Breast epithelium (tissue), 3 donors: ENCODE measurements at regions not wholly inside any gene's neighbourhood (a gene's known extent, or its start where the extent isn't known, plus 50 kb on each side); places are given as distances from the start of the nearest gene placed in this dataset.

ENCODE experiments used
- CTCF ChIP-seq, 3 donors: fragments of 450-650 bp; IDR thresholded peaks; one replicate each; pipeline ENCODE4 v1.5.1; 2016 to 2017; ENCODE audit warnings: antibody characterized with exemption in 3 of 3, mild to moderate bottlenecking in 3 of 3, moderate library complexity in 3 of 3
- POLR2A ChIP-seq: fragments of 450-650 bp; IDR thresholded peaks from one replicate; pipeline ENCODE4 v1.6.1; 2016; ENCODE audit warnings: antibody characterized with exemption, mild to moderate bottlenecking, moderate library complexity

GRCh38 chr10:6711408-6711841 is 131.3 kb upstream of the PRKCQ start:
- no peak for TF ChIP-seq CTCF (IDR thresholded peaks at IDR 0.05)
- no peak for TF ChIP-seq POLR2A
